Calu3 (cell line): ENCODE measurements at regions not wholly inside any gene's neighbourhood (a gene's known extent, or its start where the extent isn't known, plus 50 kb on each side); places are given as distances from the start of the nearest gene placed in this dataset.

Experiments
- BruUV-seq: library from RNA; stranded (reverse); fragments of 400-500 nt; replicated peaks from 2 replicates; lab custom pipeline; 2021; lab: Mats Ljungman, UMichigan
- CTCF ChIA-PET: fragments of 300-600 bp; sonication (Branson Sonifier 250); formaldehyde crosslinking; loops from one replicate; lab custom pipeline; 2022; ENCODE audit warnings: antibody characterized with exemption; lab: Charles Lee
- DNase-seq: peaks from one replicate; pipeline ENCODE4 v3.0.0; 2022
- H3K27ac Mint-ChIP-seq: one replicate; pipeline ENCODE4 v1.8.0; 2022; ENCODE audit warnings: mixed read lengths; ENCODE audit not compliant: unreplicated experiment
- H3K27me3 Mint-ChIP-seq: one replicate; pipeline ENCODE4 v1.8.0; 2022; ENCODE audit warnings: mixed read lengths; ENCODE audit not compliant: unreplicated experiment
- H3K36me3 Mint-ChIP-seq: one replicate; pipeline ENCODE4 v1.8.0; 2022; ENCODE audit warnings: mild to moderate bottlenecking, moderate library complexity, mixed read lengths; ENCODE audit not compliant: insufficient read depth, unreplicated experiment
- H3K4me1 Mint-ChIP-seq: one replicate; pipeline ENCODE4 v1.8.0; 2022; ENCODE audit warnings: mild to moderate bottlenecking, low read depth, mixed read lengths; ENCODE audit not compliant: unreplicated experiment
- H3K4me3 Mint-ChIP-seq: one replicate; pipeline ENCODE4 v1.8.0; 2022; ENCODE audit warnings: mild to moderate bottlenecking, low read depth, moderate library complexity, mixed read lengths; ENCODE audit not compliant: unreplicated experiment
- H3K9me3 Mint-ChIP-seq: one replicate; pipeline ENCODE4 v1.8.0; 2022; ENCODE audit warnings: low read depth, mixed read lengths; ENCODE audit not compliant: unreplicated experiment
- CTCF ChIP-seq: fragments of 200-600 bp; IDR thresholded peaks from one replicate; pipeline ENCODE4 v1.8.0; 2022; ENCODE audit warnings: antibody characterized with exemption; ENCODE audit not compliant: unreplicated experiment
- intact Hi-C: fragments of 100-400 bp; cut with micrococcal nuclease; formaldehyde crosslinking; loops from one replicate; pipeline ENCODE4 v1.10.0; 2022; ENCODE audit not compliant: unreplicated experiment

GRCh38 chr2:5041501-5041900 lies 650.7 kb upstream of the SOX11 start:
- Mint-ChIP-seq H3K9me3 (peaks cover 15% of the 10 kb centered on the region), H3K36me3 (no peaks in the 10 kb centered on the region), H3K4me1 (no peaks in the 10 kb centered on the region), H3K27me3 (no peaks in the 10 kb centered on the region), H3K27ac (no peak overlapping the region), H3K4me3 (no peak overlapping the region)
- no TSS peak for BruUV-seq
- CTCF ChIA-PET: no interaction called here
- intact Hi-C loops: no loop called here
- DNase-seq: no peak
- no peak for TF ChIP-seq CTCF

- Mint-ChIP-seq H3K36me3 (no peaks in the 10 kb centered on the region), H3K27me3 (no peaks in the 10 kb centered on the region), H3K4me3 (no peak overlapping the region), H3K9me3 (peaks cover 16% of the 10 kb centered on the region), H3K4me1 (no peaks in the 10 kb centered on the region), H3K27ac (no peak overlapping the region)
- CTCF ChIA-PET: no interaction called here
- no peak for TF ChIP-seq CTCF
- intact Hi-C loops: no loop called here
- no TSS peak for BruUV-seq
- no peak for DNase-seq
These were observed 649.3 kb upstream of the SOX11 start for GRCh38 chr2:5042666-5043440.

- Mint-ChIP-seq H3K27ac (no peak overlapping the region), H3K36me3 (no peaks in the 10 kb centered on the region), H3K9me3 (peaks cover 19% of the 10 kb centered on the region), H3K4me3 (no peak overlapping the region), H3K4me1 (no peaks in the 10 kb centered on the region), H3K27me3 (no peaks in the 10 kb centered on the region)
- no peak for TF ChIP-seq CTCF
- no TSS peak for BruUV-seq
- DNase-seq: no peak
- CTCF ChIA-PET: no interaction called here
- intact Hi-C loops: no loop called here
These were observed 640.9 kb upstream of the SOX11 start for GRCh38 chr2:5051300-5051699.

- Mint-ChIP-seq H3K36me3 (no peaks in the 10 kb centered on the region), H3K27ac (no peak overlapping the region), H3K4me1 (no peaks in the 10 kb centered on the region), H3K4me3 (no peak overlapping the region), H3K27me3 (no peaks in the 10 kb centered on the region), H3K9me3 (peaks cover 18% of the 10 kb centered on the region)
- DNase-seq: no peak
- no TSS peak for BruUV-seq
- CTCF ChIA-PET: no interaction called here
- no peak for TF ChIP-seq CTCF
- intact Hi-C loops: no loop called here
These were observed 639.3 kb upstream of the SOX11 start for GRCh38 chr2:5052905-5053304.
